NCI-H2196 (cell line): ENCODE measurements at regions not wholly inside any gene's neighbourhood (a gene's known extent, or its start where the extent isn't known, plus 50 kb on each side); places are given as distances from the start of the nearest gene placed in this dataset.
"Not testable (repeated sequence)": the region's sequence is repeated elsewhere in the genome, so short reads cannot be mapped to it uniquely, and the experiment has no call there.

Experiments
- DNase-seq: peaks from one replicate; lab custom pipeline; 2025; ENCODE audit not compliant: unreplicated experiment; lab: John Stamatoyannopoulos, UW

- no peak for DNase-seq
Observed at GRCh38 chr6:105546754-105547153, 143.9 kb upstream of the PREP start.

- no peak for DNase-seq
Observed at GRCh38 chr6:105545947-105546731, 143.3 kb upstream of the PREP start.

GRCh38 chr6:105545228-105545920 is 142.5 kb upstream of the PREP start:
- no peak for DNase-seq

- no peak for DNase-seq
Observed at GRCh38 chr6:105539911-105540310, 137.0 kb upstream of the PREP start.

- DNase-seq, result no peak
Observed at GRCh38 chr6:105537981-105538578, 135.2 kb upstream of the PREP start.

GRCh38 chr6:105536961-105537360 is 134.1 kb upstream of the PREP start:
- no peak for DNase-seq

- DNase-seq, result no peak
Observed at GRCh38 chr6:105533301-105533700, 130.4 kb upstream of the PREP start.

GRCh38 chr6:105526225-105526872 is 123.5 kb upstream of the PREP start:
- DNase-seq, result no peak

GRCh38 chr6:105522626-105523322 is 119.9 kb upstream of the PREP start:
- DNase-seq, result no peak

GRCh38 chr6:105519954-105520353 is 117.1 kb upstream of the PREP start:
- DNase-seq, result no peak

GRCh38 chr6:105518993-105519392 is 116.1 kb upstream of the PREP start:
- DNase-seq, result not testable (repeated sequence)

- DNase-seq, result no peak
Observed at GRCh38 chr6:105515054-105515453, 112.2 kb upstream of the PREP start.

- no peak for DNase-seq
Observed at GRCh38 chr6:105514306-105514705, 111.4 kb upstream of the PREP start.

GRCh38 chr6:105511639-105512038 is 108.8 kb upstream of the PREP start:
- no peak for DNase-seq

GRCh38 chr6:105510746-105511145 is 107.9 kb upstream of the PREP start:
- DNase-seq, result no peak

GRCh38 chr6:105509506-105510331 is 106.8 kb upstream of the PREP start:
- no peak for DNase-seq

GRCh38 chr6:105507811-105508210 is 104.9 kb upstream of the PREP start:
- no peak for DNase-seq

GRCh38 chr6:105504706-105505105 is 101.8 kb upstream of the PREP start:
- no peak for DNase-seq

GRCh38 chr6:105503641-105504040 is 100.8 kb upstream of the PREP start:
- DNase-seq, result no peak

- no peak for DNase-seq
Observed at GRCh38 chr6:105501826-105502344, 99.0 kb upstream of the PREP start.
